ENCODE measurements at regions not wholly inside any gene's neighbourhood (a gene's known extent, or its start where the extent isn't known, plus 50 kb on each side); places are given as distances from the start of the nearest gene placed in this dataset.

DNA sequence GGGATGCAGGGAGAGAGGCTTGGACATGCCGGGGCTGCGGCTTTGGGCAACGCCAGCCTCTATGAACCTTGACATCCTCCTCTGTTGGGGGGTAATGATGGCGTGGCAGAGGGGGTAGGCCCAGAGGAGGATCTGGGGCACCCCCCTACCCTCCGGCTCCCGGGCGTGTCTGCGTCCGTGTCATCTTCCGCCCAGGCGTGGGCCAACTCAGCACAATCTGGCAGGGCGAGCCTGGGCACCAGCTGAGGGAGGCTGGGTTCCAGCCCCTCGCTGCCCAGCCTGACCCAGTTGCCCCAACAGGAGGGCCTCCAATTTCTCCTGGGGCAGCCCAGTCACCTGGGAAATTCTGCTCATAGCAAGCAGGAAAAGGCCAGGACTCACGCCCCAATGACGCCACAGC lies 62.9 kb upstream of the IL17B start:
- DNase-seq (ENCODE audit: low read depth in 2 of 3, low spot score in 2 of 3), result no peak

DNA sequence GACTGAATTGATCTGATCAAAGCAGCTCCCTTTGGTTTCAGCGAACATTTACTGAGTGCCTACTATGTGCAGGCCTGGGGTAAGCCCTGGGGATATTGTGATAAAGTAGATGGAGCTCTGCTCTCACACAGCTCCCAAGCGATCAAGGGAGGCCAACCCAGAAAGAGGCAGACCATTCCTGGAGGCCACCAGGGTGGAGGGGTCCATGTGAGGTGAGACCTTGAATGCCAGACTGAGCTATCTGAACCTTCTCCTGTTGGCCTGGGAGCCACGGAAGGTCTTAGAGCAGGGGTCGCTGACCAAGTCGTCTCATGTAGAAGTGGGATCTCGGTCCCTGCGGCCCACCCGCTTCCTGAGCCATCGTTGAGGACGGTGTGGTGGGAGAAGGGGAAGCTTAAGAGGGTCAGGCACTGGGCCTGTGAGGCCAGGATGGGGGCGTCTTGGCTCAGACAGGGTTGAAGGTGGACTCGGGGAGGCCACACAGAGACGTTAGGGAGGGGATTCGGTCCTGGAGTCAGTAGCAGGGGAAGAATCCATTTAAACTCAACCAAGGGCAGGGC lies 62.2 kb upstream of the IL17B start:
- no peak for DNase-seq (ENCODE audit: low read depth in 2 of 3, low spot score in 2 of 3)

DNA sequence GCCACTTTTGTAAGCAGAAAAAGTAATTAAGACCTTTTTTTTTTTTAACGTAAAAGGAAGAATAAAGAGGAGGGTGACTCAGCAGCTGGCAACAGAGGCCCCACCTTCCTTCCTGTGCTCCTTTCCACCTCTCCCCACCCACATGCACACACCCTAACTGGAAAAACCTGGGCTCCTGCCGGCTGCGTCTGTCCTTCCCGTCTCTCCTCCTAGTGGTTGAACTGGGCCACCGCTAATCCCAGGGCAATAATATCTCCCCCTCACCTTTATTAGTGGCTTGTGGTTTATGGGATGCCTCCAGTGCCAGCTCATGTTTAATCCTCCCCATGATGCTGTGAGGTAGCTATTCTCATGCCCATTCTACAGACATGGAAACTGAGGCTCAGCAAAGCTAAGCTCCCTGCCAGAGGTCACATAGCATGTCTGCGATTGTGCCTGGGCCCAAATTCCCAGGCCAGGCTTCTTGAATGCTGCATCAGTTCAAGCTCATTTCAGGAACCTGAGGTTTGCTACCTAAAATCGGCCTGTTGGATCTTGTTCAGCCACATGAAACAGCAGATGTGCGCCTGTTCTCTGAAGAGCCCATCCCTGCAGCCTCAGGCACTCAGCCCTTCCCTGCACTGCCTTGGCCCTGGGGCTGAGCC lies 60.9 kb upstream of the IL17B start:
- no peak for DNase-seq (ENCODE audit: low read depth in 2 of 3, low spot score in 2 of 3)

DNA sequence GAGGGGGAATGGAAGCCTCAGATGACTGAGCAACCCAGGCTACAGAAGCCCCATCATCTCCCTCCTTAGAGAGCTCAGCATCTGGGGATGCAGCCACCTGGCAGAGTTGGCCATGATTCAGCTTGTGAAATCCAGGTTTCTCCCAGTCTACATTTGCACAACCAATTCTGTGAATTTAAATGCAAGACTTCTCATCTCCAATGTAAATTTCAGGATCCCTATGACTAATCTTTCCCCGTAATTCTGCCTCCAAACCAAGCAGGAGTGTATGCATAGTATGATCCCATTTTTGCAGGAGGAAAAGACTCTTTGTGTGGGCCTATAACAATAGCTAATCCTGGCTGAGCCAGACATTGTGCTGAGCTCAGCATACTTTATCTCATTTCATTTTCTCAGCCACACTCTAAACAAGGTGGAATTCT lies 59.6 kb upstream of the IL17B start:
- no peak for DNase-seq (ENCODE audit: low read depth in 2 of 3, low spot score in 2 of 3)

DNA sequence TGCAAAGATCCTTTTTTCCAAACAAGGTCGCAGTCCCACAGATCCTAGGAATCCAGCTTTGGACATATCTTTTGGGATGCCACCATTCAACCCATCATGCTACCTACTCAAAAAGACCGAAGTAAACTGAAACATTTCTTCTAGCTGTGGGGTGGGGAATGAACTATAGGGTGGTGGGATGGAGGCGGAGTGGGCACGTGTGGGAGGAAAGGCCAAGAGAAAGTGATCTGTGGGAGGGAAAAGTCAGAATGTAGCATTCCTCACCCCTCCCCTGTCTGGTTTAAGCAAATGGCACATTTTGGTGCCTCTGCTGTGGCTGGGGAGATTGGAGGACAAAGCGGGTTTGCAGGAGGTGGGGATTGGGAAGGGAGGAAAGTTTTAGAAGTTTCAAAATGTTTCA lies 59.2 kb upstream of the IL17B start:
- no peak for DNase-seq (ENCODE audit: low read depth in 2 of 3, low spot score in 2 of 3)

DNA sequence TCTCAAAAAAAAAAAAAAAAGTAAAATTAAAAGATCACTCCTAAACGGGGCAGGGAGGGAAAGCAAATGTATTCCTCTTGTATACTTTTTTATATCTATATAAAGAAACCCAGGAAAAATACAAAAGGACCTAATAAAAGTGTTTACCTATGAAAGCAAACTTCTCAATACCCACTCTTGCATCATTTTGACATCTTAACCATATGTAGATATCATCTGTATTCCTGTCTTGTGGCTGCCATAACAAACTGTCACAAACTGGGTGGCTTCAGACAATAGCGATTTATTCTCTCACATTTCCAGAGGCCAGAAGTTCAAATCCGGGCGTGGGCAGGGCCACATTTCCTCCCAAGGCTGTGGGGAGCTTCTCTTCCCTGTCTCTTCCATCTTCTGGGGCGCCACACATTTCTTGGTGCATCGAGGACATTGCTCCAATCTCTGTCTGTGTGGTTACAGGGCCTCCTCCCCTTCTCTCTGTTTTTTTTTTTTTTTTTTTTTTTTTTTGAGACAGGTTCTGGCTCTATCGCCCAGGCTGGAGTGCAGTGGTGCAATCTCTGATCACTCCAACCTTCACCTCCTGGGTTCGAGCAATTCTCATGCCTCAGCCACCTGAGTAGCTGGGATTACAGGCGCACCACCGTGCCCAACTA lies 58.4 kb upstream of the IL17B start:
- DNase-seq (ENCODE audit: low read depth in 2 of 3, low spot score in 2 of 3), result no peak

DNA sequence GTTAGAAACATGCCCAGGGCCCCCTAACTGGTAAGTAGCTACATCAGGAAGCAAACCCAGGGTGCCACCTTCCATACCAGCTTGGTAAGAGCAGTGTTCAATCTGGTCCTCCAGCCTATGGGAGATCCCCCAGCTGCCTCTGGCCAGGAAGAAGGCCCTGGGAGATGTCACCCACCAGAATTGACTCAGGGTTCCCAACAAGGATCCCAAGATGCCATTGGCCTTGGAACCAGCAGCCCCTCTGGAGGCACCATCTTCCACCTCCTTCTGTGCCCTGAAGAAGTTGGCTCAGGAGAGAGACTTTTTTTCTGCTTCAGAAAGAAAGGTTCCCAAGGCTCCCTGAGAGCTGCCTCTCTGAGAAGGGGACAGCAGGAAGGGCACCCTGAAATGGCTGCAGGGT lies 56.6 kb upstream of the IL17B start:
- DNase-seq (ENCODE audit: low read depth in 2 of 3, low spot score in 2 of 3), result no peak

DNA sequence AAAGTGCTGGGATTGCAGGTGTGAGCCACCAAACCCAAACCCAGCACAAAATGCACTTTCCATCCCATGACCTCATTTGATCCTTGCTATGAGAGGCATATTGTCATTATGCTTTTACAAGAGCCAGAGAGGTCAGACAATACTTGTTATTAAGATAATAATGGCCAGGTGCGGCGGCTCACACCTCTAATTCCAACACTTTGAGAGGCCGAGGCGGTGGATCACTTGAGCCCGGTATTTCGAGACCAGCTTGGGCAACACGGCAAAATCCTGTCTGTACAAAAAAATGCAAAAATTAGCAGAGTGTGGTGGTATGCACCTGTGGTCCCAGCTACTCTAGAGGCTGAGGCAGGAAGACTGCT lies 55.9 kb upstream of the IL17B start:
- no peak for DNase-seq (ENCODE audit: low read depth in 2 of 3, low spot score in 2 of 3)

DNA sequence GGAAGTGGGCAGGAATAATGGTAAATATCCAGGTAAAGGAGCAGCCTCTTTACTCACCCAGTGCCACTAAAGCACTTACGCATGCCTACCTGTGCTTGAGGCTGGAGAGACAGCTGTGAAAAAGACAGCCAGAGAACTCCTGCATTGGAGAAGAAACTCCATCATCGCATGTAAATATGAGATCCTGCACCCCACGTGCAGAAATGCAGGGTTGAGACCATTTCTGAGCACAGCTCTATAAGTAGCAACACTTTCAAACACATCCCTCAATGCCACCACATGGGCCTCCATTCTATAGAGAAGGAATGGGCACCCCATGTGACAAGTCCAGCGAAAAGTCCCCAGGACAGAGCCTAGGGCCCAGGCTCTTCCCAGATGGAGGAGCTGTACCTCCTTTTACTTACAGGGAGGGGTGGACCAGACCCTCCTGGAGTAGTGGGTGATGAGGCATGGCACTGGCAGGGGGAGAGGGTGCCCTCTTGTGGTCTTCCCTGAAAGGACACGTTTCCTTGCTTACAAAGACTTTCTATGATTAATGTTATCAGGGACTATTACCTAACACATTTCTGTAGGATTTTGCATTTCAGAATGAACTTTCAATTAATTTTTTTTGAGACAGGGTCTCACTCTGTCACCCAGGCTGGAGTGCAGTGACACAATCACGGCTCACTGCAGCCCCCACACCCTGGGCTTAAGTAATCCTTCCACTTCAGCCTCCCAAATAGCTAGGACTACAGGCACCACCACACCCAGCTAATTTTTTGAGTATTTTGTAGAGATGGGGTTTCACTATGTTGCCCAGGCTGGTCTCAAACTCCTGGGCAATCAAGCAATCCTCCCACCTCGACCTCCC lies 55.3 kb upstream of the IL17B start:
- peak in 2 of 3 experiments; percentile 10 to 13 for DNase-seq (ENCODE audit: low read depth in 2 of 3, low spot score in 2 of 3)

DNA sequence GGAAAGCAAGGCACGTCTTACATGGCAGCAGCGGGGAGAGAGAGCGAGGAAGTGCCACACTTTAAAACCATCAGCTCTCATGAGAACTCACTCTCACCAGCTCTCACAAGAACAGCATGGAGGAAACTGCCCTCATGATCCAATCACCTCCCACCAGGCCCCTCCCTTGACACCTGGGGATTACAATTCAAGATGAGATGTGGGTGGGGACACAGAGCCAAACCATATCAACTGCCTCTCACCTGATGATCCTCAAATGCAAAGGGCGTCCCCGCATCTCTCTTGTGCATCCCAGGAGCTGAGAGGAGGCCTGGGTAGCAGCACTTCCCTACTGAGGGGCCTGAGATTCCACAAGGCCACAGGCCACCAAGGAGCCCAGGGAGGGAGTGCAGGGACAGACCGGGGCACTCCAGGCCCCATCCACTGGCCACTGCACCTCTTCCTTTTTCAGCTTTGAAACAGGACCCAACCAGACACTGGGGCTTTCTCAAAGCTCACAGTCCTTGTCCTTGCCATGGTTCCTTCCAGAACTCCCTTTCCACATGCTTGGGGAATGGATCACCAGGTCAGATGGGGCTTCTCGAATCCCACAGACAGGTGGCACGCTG lies 54.5 kb upstream of the IL17B start:
- no peak for DNase-seq (ENCODE audit: low read depth in 2 of 3, low spot score in 2 of 3)

DNA sequence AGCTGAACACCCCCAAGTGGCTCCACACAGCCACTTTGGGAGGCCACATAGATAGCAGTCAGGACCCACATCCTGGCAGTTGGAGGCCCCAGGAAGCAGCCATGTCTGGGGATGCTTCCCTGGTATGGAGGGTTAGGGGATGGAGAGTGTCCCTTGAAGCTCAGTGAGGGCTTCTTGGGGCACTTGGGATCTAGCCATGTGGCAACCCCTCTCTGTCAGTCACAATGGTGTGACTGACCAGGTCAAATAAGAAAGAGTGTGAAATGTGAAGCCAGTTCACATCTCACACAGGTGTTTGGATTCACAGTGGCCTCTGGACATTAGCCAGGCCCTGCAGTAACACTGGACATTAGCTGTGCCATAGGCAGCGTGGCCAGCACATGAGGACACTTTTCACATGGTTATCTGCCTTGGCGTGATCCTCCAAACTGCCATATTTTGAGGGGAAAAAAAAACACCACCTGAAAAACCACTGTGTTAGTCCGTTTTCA lies 53.9 kb upstream of the IL17B start:
- no peak for DNase-seq (ENCODE audit: low read depth in 2 of 3, low spot score in 2 of 3)

DNA sequence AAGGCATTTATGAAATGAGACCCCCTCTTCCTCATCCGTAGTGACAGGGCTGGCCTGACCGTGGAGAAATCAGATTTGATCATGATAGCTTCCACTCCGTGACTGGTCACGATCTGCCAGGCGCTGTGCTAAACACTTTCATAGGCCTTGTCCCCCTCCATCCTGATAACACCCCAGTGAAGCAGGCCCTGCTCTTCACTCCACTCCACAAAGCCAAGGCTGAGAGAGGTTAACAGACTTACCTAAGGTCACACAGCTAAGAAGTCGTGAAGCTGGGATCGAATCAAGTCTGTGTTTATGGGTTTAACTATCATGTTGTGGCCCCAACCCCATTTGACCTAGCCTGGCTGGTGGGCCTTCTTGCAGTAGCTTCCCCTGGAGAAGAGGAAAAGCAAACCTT lies 53.3 kb upstream of the IL17B start:
- no peak for DNase-seq (ENCODE audit: low read depth in 2 of 3, low spot score in 2 of 3)

DNA sequence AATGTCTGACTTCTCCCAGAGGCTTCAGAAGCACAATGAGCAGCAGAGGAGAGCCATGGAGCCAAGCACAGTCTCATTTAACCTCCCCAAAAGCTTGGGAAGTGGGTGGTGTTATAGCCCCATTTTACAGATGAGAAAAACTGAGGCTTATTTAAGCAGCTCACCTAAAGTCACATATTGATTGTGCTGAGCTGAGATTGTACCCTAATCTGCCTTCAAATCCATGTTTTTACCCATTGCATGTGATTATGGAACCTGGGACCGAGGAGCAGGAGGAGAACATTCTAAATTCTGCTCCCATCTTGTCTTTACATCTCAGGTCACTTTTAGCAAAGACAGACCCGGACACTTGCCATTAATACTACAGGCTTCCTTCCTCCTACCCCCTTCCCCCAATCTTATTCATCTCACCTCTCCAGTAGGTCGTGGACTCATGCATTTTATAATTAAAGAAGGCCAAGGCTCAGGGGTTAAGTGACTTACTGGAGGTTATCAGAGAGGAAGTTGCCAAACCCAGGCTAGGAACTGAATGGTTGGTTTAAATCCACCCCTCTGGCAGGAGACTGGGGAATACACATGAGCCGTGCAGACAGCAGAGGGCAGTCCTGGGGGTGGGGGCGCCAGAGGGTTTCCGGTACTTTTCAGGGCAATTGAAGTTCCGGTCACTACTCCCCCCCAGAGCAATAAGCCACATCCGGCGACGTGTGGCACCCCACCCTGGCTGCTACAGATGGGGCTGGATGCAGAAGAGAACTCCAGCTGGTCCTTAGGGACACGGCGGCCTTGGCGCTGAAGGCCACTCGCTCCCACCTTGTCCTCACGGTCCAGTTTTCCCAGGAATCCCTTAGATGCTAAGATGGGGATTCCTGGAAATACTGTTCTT lies 51.0 kb upstream of the IL17B start:
- no peak for DNase-seq (ENCODE audit: low read depth in 2 of 3, low spot score in 2 of 3)
